Epidermal melanocyte (primary cell): ENCODE measurements at regions not wholly inside any gene's neighbourhood (a gene's known extent, or its start where the extent isn't known, plus 50 kb on each side); places are given as distances from the start of the nearest gene placed in this dataset.

Experiments
- DNase-seq: peaks from one replicate; pipeline ENCODE4 v3.0.0; 2011; ENCODE audit warnings: low spot score; ENCODE audit not compliant: insufficient read length

- DNase-seq: no peak
These were observed 60.3 kb upstream of the GREM2 start for GRCh38 chr1:240672132-240672811.

- no peak for DNase-seq
These were observed 55.4 kb upstream of the GREM2 start for GRCh38 chr1:240667351-240667750.

DNA sequence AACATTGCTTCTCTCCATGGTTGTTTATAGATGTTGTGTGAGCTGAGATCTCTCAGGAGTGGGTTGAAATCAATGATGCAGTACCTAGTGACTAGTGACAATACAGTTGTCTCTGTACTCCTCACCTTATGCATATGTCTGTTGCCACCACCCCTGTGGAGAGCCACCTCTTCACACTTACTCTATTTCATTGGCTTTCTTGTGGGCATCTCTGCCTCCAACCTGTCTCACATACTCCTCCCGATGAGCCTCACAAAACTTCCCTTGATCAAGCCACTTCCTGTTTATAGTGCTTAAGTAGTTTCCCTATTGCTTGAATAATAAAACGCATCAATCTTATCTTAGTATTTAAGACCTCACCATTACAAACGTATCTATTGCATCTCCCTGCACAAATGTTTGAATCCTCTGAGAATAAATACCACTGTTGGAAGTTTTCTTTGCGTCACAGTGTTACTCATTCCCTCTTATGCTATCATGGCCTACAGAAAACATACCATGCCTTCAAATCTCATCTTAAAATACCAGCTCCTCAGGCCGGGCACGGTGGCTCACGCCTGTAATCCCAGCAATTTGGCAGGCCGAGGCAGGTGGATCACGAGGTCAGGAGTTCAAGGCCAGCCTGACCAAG lies 54.7 kb upstream of the GREM2 start:
- no peak for DNase-seq

GRCh38 chr1:240663169-240663879 lies 51.4 kb upstream of the GREM2 start:
- no peak for DNase-seq
